ENCODE measurements at regions not wholly inside any gene's neighbourhood (a gene's known extent, or its start where the extent isn't known, plus 50 kb on each side); places are given as distances from the start of the nearest gene placed in this dataset.

GRCh38 chr15:95347837-95348236 lies 982.7 kb upstream of the NR2F2 start:
- no peak overlapping the region for H3K4me3 ChIP-seq
- no peaks in the 10 kb centered on the region for H3K9me3 ChIP-seq
- H3K36me3 ChIP-seq, result no peaks in the 10 kb centered on the region
- DNase-seq, result no peak
- H3K27me3 ChIP-seq, result no peaks in the 10 kb centered on the region

- H3K36me3 ChIP-seq, result no peaks in the 10 kb centered on the region
- no peak for DNase-seq
- no peaks in the 10 kb centered on the region for H3K27me3 ChIP-seq
- H3K4me3 ChIP-seq, result no peak overlapping the region
- H3K9me3 ChIP-seq, result no peaks in the 10 kb centered on the region
These were observed 979.6 kb upstream of the NR2F2 start for GRCh38 chr15:95350908-95351307.

GRCh38 chr15:95352631-95353187 lies 977.8 kb upstream of the NR2F2 start:
- no peaks in the 10 kb centered on the region for H3K36me3 ChIP-seq
- no peak for DNase-seq
- H3K27me3 ChIP-seq, result no peaks in the 10 kb centered on the region
- no peak overlapping the region for H3K4me3 ChIP-seq
- H3K9me3 ChIP-seq, result no peaks in the 10 kb centered on the region

- DNase-seq, result no peak
- Histone ChIP-seq H3K36me3 (no peaks in the 10 kb centered on the region), H3K27me3 (no peaks in the 10 kb centered on the region), H3K4me3 (no peak overlapping the region), H3K9me3 (no peaks in the 10 kb centered on the region)
These were observed 977.0 kb upstream of the NR2F2 start for GRCh38 chr15:95353512-95353911.

GRCh38 chr15:95359966-95360365 lies 970.5 kb upstream of the NR2F2 start:
- H3K9me3 ChIP-seq, result peaks cover 20% of the 10 kb centered on the region
- no peak for DNase-seq
- no peaks in the 10 kb centered on the region for H3K27me3 ChIP-seq
- no peak overlapping the region for H3K4me3 ChIP-seq
- H3K36me3 ChIP-seq, result no peaks in the 10 kb centered on the region

GRCh38 chr15:95362306-95362705 lies 968.2 kb upstream of the NR2F2 start:
- Histone ChIP-seq H3K36me3 (no peaks in the 10 kb centered on the region), H3K9me3 (peaks cover 20% of the 10 kb centered on the region), H3K4me3 (no peak overlapping the region), H3K27me3 (no peaks in the 10 kb centered on the region)
- no peak for DNase-seq

- Histone ChIP-seq H3K4me3 (no peak overlapping the region), H3K27me3 (no peaks in the 10 kb centered on the region), H3K9me3 (peaks cover 20% of the 10 kb centered on the region), H3K36me3 (no peaks in the 10 kb centered on the region)
- DNase-seq, result no peak
These were observed 966.9 kb upstream of the NR2F2 start for GRCh38 chr15:95363646-95364045.

- H3K9me3 ChIP-seq, result peaks cover 20% of the 10 kb centered on the region
- no peaks in the 10 kb centered on the region for H3K36me3 ChIP-seq
- no peaks in the 10 kb centered on the region for H3K27me3 ChIP-seq
- DNase-seq, result no peak
- no peak overlapping the region for H3K4me3 ChIP-seq
These were observed 964.9 kb upstream of the NR2F2 start for GRCh38 chr15:95365511-95366107.

GRCh38 chr15:95368191-95368590 lies 962.3 kb upstream of the NR2F2 start:
- Histone ChIP-seq H3K4me3 (peak overlapping the region; percentile 18; the same call in 1 of the 2 replicates), H3K27me3 (no peaks in the 10 kb centered on the region), H3K36me3 (no peaks in the 10 kb centered on the region), H3K9me3 (peaks cover 1% of the 10 kb centered on the region)
- DNase-seq, result peak; percentile 21

GRCh38 chr15:95368755-95369601 lies 961.5 kb upstream of the NR2F2 start:
- DNase-seq, result no peak
- Histone ChIP-seq H3K4me3 (no peak overlapping the region), H3K27me3 (no peaks in the 10 kb centered on the region), H3K9me3 (no peaks in the 10 kb centered on the region), H3K36me3 (no peaks in the 10 kb centered on the region)

GRCh38 chr15:95370291-95370690 lies 960.2 kb upstream of the NR2F2 start:
- Histone ChIP-seq H3K4me3 (no peak overlapping the region), H3K9me3 (no peaks in the 10 kb centered on the region), H3K27me3 (no peaks in the 10 kb centered on the region), H3K36me3 (no peaks in the 10 kb centered on the region)
- no peak for DNase-seq

GRCh38 chr15:95371664-95372063 lies 958.8 kb upstream of the NR2F2 start:
- no peak overlapping the region for H3K4me3 ChIP-seq
- H3K27me3 ChIP-seq, result no peaks in the 10 kb centered on the region
- H3K36me3 ChIP-seq, result no peaks in the 10 kb centered on the region
- DNase-seq, result no peak
- no peaks in the 10 kb centered on the region for H3K9me3 ChIP-seq

- H3K36me3 ChIP-seq, result no peaks in the 10 kb centered on the region
- no peaks in the 10 kb centered on the region for H3K9me3 ChIP-seq
- no peaks in the 10 kb centered on the region for H3K27me3 ChIP-seq
- DNase-seq, result no peak
- no peak overlapping the region for H3K4me3 ChIP-seq
These were observed 955.2 kb upstream of the NR2F2 start for GRCh38 chr15:95375281-95375680.

GRCh38 chr15:95377258-95377852 lies 953.1 kb upstream of the NR2F2 start:
- Histone ChIP-seq H3K9me3 (no peaks in the 10 kb centered on the region), H3K36me3 (no peaks in the 10 kb centered on the region), H3K27me3 (no peaks in the 10 kb centered on the region), H3K4me3 (no peak overlapping the region)
- no peak for DNase-seq

- H3K27me3 ChIP-seq, result no peaks in the 10 kb centered on the region
- no peaks in the 10 kb centered on the region for H3K36me3 ChIP-seq
- peaks cover 12% of the 10 kb centered on the region; the same call in 1 of the 2 replicates for H3K9me3 ChIP-seq
- H3K4me3 ChIP-seq, result no peak overlapping the region
- DNase-seq, result no peak
These were observed 936.1 kb upstream of the NR2F2 start for GRCh38 chr15:95394186-95395067.

- Histone ChIP-seq H3K27me3 (no peaks in the 10 kb centered on the region), H3K4me3 (no peak overlapping the region), H3K36me3 (no peaks in the 10 kb centered on the region), H3K9me3 (no peaks in the 10 kb centered on the region)
- DNase-seq, result no peak
These were observed 930.1 kb upstream of the NR2F2 start for GRCh38 chr15:95400428-95400827.

- Histone ChIP-seq H3K27me3 (no peaks in the 10 kb centered on the region), H3K9me3 (no peaks in the 10 kb centered on the region), H3K36me3 (no peaks in the 10 kb centered on the region), H3K4me3 (no peak overlapping the region)
- no peak for DNase-seq
These were observed 928.9 kb upstream of the NR2F2 start for GRCh38 chr15:95401587-95401986.
